CD4-positive, alpha-beta T cell treated with Interleukin-12 subunit alpha and Interleukin-12 subunit beta, for 1 hour (primary cell): ENCODE measurements at regions not wholly inside any gene's neighbourhood (a gene's known extent, or its start where the extent isn't known, plus 50 kb on each side); places are given as distances from the start of the nearest gene placed in this dataset.

Experiments used
- DNase-seq: peaks from one replicate; pipeline ENCODE4 v3.0.0-alpha.2; 2020

GRCh38 chr4:52529983-52530382 is 129.1 kb downstream of the USP46 start:
- DNase-seq = no peak

GRCh38 chr4:52535793-52536192 is 123.3 kb downstream of the USP46 start:
- no peak for DNase-seq
